Loucy (cell line): ENCODE measurements at regions not wholly inside any gene's neighbourhood (a gene's known extent, or its start where the extent isn't known, plus 50 kb on each side); places are given as distances from the start of the nearest gene placed in this dataset.

Experiments used
- CTCF ChIP-seq: fragments of 200-600 bp; sonication (generic); conservative IDR thresholded peaks from 2 replicates; pipeline ENCODE4 v1.5.1; 2014; ENCODE audit warnings: mild to moderate bottlenecking, antibody characterized with exemption, low read length
- EZH2phosphoT487 ChIP-seq: fragments of 200-600 bp; IDR thresholded peaks from 2 replicates; pipeline ENCODE4 v1.6.1; 2018; ENCODE audit warnings: antibody characterized with exemption, mild to moderate bottlenecking, moderate library complexity, borderline replicate concordance

DNA sequence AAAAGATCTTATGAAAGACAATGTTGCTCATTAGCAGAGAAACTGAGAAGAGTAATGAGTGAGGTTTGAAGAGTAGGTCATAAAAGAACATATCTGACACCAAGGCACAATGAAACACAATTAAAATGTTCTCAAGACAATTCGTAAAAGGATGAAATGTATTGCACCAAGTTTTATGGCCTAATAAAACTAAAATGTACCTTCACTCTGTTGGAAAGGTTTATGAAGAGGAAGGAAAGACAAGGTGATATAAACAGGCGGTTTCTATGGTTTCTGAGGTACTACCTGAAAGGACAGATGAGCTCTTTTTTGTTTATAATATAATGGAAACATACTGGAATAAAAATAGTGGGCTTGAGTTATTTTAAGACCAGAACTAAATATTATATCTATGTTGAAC is 821.3 kb downstream of the TAF11L14 start:
- TF ChIP-seq CTCF (no peak), EZH2phosphoT487 (no peak)
